Activated CD4-positive, alpha-beta T cell treated with anti-CD3 and anti-CD28 coated beads, Interleukin-2, amount 50 U/mL, for 1 hour (primary cell): ENCODE measurements at regions not wholly inside any gene's neighbourhood (a gene's known extent, or its start where the extent isn't known, plus 50 kb on each side); places are given as distances from the start of the nearest gene placed in this dataset.
"Not testable (repeated sequence)": the region's sequence is repeated elsewhere in the genome, so short reads cannot be mapped to it uniquely, and the experiment has no call there.

Experiments
- DNase-seq: peaks from one replicate; pipeline ENCODE4 v3.0.0-alpha.2; 2020

DNA sequence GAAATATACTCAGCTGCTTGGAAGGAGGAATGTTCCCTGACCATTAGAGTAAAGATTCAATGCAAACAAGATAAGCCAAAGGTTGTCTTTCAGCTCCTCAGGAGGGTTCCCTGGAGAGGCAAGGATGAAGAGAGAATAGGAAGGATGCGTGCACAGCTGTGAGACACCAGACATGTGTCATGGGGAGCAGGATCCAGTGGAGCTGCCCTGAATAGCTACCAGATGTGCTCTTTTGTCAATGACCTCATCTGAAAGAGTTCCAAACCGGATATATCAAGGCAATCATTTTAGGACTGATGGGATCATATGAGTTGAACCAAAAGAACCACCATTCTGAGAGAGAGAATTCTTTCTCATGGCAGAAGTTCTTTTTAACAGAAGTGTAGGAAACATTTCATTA, 490.6 kb downstream of the IRS1 start:
- DNase-seq: no peak

DNA sequence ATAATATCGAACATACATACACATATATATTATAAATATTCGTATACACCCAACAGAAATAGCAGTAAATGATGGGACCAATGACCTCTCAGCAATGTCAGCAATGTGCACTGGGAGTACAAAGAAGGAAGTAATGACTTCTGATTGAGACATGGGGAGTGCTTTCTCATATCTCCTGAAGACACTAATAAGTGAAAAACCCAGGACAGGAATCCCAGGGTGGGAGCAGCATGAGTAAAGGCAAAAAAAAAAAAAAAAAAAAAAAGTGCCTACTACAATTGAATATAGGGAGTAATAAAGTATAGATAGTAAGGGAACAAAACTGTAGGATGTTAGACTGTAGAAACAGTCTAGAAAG, 491.3 kb downstream of the IRS1 start:
- DNase-seq: no peak

- DNase-seq: no peak
Measured at GRCh38 chr2:226307487-226308322, 491.9 kb downstream of the IRS1 start.

DNA sequence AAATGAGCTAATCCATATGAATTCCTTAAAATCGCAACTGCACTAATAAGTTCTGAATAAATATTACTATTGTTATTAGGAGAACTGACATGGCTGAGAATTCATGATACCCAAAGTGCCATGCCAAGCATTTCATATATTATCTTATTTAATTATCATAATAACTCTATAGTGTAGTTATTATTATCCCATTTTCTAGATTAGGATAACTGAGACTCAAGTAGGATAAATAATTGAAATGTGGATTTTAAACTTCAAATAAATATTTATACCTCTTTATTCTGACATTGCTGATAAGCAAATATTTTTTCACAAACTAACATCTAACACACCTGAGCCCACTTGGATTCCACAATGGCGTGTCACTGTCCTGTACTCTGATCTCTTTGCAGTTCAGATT, 492.7 kb downstream of the IRS1 start:
- no peak for DNase-seq

- no peak for DNase-seq
Measured at GRCh38 chr2:226304308-226304707, 495.3 kb downstream of the IRS1 start.

DNA sequence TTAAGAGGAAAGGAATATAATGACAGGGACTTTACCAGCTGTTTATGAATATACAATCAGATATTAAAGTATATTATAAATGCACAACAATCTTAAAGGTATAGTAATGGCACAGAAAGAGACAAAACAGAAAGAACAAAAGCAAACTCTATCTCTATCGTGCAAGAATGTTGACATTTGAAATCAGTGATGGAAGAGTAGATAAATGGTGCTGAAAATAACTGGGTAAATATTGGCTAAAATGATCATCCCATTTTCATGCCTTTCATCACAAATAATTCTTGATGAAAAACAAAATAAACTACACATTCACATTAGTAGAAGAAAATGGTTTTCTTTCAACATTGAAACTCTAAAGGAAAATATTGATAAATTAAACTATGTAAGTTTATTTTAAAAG, 495.9 kb downstream of the IRS1 start:
- DNase-seq: no peak

GRCh38 chr2:226300196-226300886, 499.3 kb downstream of the IRS1 start:
- DNase-seq: no peak

- no peak for DNase-seq
Measured at GRCh38 chr2:226299771-226300170, 499.8 kb downstream of the IRS1 start.

GRCh38 chr2:226295681-226296080, 503.9 kb downstream of the IRS1 start:
- DNase-seq: no peak

GRCh38 chr2:226295123-226295522, 504.5 kb downstream of the IRS1 start:
- DNase-seq: no peak

GRCh38 chr2:226291281-226291680, 508.3 kb downstream of the IRS1 start:
- DNase-seq: not testable (repeated sequence)

DNA sequence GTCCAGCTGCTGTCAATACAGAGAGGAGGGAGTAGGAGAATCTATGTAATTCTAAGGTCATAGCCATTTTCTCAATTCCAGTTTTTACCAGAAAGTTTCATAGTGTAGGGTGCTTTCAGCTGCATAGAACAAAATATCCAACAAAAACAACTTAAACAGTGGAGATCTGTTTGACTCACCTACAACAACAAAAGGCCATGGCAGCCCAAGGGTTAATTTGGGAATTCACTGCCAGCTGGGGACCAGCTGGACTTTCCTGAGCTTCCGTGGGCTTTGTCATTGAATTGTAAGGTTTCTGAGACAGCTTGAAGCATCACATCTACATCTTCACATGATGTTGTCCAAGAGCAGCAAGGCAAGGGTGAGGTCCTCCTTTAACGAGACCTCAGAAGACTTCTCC, 512.7 kb downstream of the IRS1 start:
- DNase-seq: no peak

DNA sequence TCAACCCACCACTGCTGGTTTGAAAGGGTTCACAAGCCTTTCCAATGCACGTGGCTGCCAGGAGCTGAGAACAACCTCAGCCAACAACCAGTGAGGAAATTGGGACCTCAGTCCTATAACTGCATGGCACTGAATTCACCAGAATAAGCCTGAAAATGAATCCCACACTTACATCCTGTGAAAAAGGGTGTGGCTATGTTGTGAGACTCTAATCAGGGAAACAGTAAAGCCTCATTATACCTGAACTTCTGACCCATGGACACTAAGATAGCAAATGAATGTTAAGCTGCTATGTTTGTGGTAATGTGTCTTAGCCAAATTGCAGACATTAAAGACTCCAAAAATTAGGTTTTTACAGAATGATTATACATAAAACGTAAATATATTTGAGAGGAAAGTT, 515.8 kb downstream of the IRS1 start:
- no peak for DNase-seq

GRCh38 chr2:226282151-226282550, 517.5 kb downstream of the IRS1 start:
- no peak for DNase-seq

- not testable (repeated sequence) for DNase-seq
Measured at GRCh38 chr2:226280136-226280535, 519.5 kb downstream of the IRS1 start.

GRCh38 chr2:226275215-226275614, 524.4 kb downstream of the IRS1 start:
- DNase-seq: no peak

- DNase-seq: no peak
Measured at GRCh38 chr2:226274143-226274542, 525.5 kb downstream of the IRS1 start.

DNA sequence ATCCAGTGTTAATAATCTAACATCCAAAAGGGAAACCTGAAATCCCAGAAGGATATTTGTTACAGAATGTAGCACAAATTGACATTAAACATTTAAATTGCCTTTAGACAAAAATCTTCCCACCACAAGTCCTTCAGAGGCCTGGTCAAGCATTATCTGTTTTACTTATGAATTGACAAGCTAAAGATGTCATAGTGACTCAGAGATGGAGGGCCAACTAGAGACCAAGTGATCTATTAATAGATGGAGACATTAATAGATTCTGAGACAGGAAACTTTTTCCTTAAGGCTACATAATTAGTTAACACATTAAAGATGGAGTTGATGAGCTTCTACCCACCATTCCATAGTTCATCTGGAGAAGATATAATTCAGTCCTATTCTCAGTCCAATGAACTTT, 526.2 kb downstream of the IRS1 start:
- no peak for DNase-seq

DNA sequence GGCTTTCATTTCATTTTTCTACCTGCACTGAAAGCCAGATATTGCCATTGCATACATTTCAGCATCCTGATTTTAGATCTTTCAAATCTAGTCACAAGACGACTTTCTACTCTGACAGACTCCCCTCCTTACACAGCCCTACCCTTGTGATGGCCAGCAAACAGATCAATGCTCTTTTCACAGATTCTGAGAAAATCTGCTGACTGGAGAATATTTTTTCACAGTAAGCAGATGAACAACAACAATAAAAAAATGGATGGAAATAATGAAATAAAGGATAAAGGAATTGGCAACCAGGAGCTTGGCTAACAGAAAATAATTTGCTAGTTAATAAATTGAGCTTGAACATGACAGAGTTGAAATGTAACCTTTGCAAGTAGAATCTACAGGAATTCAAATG, 527.2 kb downstream of the IRS1 start:
- no peak for DNase-seq

DNA sequence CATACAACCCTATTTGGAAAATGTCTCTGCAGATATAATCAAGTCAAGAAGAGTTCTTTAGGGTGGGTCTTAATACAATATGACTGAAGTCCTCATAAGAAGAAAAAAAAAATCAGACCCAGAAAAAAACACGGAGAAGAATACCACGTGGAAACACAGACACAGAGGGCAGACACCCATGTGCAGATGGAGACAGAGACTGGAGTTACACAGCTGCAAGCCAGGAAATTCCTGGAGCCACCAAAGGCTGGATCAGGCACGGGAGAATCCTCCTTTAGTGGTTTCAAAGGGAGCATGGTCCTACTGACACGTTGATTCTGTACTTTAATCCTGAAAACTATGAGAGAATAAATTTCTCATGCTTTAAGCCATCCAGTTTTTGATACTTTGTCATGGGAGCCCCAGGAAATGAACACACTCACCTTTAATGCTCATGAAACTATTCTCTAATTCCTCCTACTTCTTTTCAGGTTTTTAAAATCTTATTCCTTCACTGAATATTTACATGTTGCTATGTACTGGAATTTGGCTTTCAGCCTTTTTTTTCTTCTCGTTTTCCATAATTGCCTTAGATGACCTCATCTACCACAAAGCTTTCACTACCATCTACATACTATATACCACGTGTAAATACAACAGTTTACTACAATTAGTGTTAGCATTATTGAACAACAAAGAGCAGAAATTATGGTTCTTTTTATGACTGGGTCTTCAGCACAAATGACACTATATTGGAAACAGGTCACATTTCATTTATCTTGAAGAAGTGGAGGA, 529.1 kb downstream of the IRS1 start:
- DNase-seq: no peak

DNA sequence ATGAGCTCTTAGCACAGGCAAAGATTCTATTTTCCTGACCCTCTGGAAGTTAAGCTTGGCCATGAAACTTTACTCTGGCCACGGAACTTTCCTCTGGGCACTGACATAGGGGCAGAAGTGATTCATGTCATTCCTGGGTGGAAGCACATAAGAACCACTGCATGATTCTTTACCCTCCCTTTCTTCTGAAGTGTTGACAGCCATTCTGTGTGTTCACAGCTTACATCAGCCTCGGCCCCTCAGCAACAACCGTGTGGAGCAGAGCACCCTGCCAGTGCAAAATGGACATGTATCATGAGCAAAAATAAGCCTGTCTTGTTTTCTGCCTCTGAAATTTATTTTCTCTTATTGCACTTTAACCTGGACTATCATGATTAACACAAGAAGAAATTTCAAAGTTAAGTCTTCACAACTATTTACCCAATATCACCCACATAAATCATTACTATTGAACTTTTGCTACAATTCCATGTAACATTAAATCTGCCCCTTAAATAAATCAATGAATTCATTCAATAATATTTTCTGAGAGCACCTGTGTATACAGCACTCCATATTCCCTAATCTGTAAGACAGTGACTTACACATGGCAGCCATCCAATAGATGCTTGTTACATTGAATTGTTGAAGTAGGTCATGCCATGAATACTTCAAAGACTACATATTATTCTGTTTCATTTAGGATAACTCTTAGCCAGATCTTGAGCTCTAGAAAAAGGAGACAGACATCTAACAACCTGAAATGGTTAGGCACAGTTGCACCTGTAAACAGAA, 531.9 kb downstream of the IRS1 start:
- DNase-seq: no peak

- DNase-seq: no peak
Measured at GRCh38 chr2:226256709-226257376, 542.8 kb downstream of the IRS1 start.
